MCF 10A (cell line): ENCODE measurements at regions not wholly inside any gene's neighbourhood (a gene's known extent, or its start where the extent isn't known, plus 50 kb on each side); places are given as distances from the start of the nearest gene placed in this dataset.

Experiments used
- BruUV-seq: library from RNA; stranded (reverse); fragments of 400-500 nt; replicated peaks from 2 replicates; lab custom pipeline; 2021; lab: Mats Ljungman, UMichigan
- CTCF ChIA-PET: fragments of 300-600 bp; sonication (Branson Sonifier 250); formaldehyde crosslinking; extraction: SDS; loops from one replicate; lab custom pipeline; 2021; ENCODE audit warnings: antibody characterized with exemption, inconsistent platforms; lab: Yijun Ruan, JAX
- POLR2A ChIA-PET: fragments of 300-600, 350-650 bp; sonication (Branson Sonifier 250); formaldehyde crosslinking; extraction: SDS; loops from one replicate; lab custom pipeline; 2020; ENCODE audit warnings: antibody characterized with exemption, inconsistent platforms; lab: Yijun Ruan, JAX
- DNase-seq: peaks from one replicate; pipeline ENCODE4 v3.0.0-alpha.2; 2018; ENCODE audit not compliant: unreplicated experiment
- H3K27ac Mint-ChIP-seq: one replicate; pipeline ENCODE4 v1.8.0; 2022; ENCODE audit warnings: mild to moderate bottlenecking, low read depth, mixed read lengths; ENCODE audit not compliant: unreplicated experiment
- H3K27me3 Mint-ChIP-seq: one replicate; pipeline ENCODE4 v1.8.0; 2022; ENCODE audit warnings: mixed read lengths; ENCODE audit not compliant: insufficient read depth, unreplicated experiment
- H3K36me3 Mint-ChIP-seq: one replicate; pipeline ENCODE4 v1.8.0; 2022; ENCODE audit warnings: mild to moderate bottlenecking, moderate library complexity, mixed read lengths; ENCODE audit not compliant: insufficient read depth, unreplicated experiment
- H3K4me1 Mint-ChIP-seq: one replicate; pipeline ENCODE4 v1.8.0; 2022; ENCODE audit warnings: mixed read lengths; ENCODE audit not compliant: insufficient read depth, unreplicated experiment
- H3K4me3 Mint-ChIP-seq: one replicate; pipeline ENCODE4 v1.8.0; 2022; ENCODE audit warnings: mild to moderate bottlenecking, moderate library complexity, mixed read lengths; ENCODE audit not compliant: unreplicated experiment
- H3K9me3 Mint-ChIP-seq: one replicate; pipeline ENCODE4 v1.8.0; 2022; ENCODE audit warnings: mixed read lengths; ENCODE audit not compliant: unreplicated experiment
- intact Hi-C: fragments of 100-400 bp; cut with micrococcal nuclease; formaldehyde crosslinking; loops from 2 replicates; pipeline ENCODE4 v1.14.1; 2022
- TF ChIP-seq, protein P1 (sequence below): fragments of 200-600 bp; IDR thresholded peaks from one replicate; pipeline ENCODE4 v1.8.0; 2022; ENCODE audit warnings: antibody characterized with exemption, mild to moderate bottlenecking; ENCODE audit not compliant: unreplicated experiment

DNA sequence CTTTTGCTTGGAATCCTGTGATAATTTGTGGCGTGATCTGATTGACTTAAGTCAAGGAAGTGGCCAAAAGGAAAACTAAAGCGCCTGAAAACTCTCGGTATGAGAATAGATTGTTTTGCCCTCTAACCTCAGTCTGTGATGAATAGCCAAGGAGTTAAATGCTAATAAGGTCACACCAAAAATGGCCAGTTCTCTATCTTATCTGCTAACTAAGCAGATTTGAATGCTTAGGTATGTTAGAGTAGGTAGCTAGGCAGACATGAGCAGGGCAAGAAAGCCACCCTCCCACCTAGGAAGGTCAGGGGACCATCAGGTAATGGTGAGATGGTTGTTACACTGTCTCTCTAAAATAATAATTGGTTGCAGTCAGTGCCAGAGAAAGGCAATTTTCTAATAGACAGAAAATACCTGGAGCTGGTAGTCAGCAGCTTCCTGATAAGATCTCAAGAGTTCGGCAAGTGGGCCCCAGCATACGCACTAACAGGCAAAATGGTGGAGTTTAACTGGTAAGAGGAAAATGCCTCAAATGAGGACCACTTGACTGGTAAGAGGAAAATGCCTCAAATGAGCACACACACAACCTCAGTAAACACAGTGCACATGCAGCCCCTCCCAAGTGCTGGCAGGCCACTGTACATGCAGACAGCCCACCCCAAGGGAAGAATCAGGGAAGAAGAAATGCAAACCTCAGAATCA lies 468.4 kb downstream of the MBD2 start:
- TF ChIP-seq, protein P1, sequence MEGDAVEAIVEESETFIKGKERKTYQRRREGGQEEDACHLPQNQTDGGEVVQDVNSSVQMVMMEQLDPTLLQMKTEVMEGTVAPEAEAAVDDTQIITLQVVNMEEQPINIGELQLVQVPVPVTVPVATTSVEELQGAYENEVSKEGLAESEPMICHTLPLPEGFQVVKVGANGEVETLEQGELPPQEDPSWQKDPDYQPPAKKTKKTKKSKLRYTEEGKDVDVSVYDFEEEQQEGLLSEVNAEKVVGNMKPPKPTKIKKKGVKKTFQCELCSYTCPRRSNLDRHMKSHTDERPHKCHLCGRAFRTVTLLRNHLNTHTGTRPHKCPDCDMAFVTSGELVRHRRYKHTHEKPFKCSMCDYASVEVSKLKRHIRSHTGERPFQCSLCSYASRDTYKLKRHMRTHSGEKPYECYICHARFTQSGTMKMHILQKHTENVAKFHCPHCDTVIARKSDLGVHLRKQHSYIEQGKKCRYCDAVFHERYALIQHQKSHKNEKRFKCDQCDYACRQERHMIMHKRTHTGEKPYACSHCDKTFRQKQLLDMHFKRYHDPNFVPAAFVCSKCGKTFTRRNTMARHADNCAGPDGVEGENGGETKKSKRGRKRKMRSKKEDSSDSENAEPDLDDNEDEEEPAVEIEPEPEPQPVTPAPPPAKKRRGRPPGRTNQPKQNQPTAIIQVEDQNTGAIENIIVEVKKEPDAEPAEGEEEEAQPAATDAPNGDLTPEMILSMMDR, result no peak
- no peak overlapping the region for H3K4me3 Mint-ChIP-seq
- CTCF ChIA-PET, result interaction anchor here (0.6 kb wide), 1 partner anchor 16 kb away, joined by 3 read pairs; no protein-coding TSS in a partner anchor
- H3K27me3 Mint-ChIP-seq, result no peaks in the 10 kb centered on the region
- POLR2A ChIA-PET, result no interaction called here
- H3K4me1 Mint-ChIP-seq, result no peaks in the 10 kb centered on the region
- no peaks in the 10 kb centered on the region for H3K36me3 Mint-ChIP-seq
- BruUV-seq, result no TSS peak
- no peak for DNase-seq
- no peak overlapping the region for H3K27ac Mint-ChIP-seq
- intact Hi-C loops, result no loop called here
- no peaks in the 10 kb centered on the region for H3K9me3 Mint-ChIP-seq

DNA sequence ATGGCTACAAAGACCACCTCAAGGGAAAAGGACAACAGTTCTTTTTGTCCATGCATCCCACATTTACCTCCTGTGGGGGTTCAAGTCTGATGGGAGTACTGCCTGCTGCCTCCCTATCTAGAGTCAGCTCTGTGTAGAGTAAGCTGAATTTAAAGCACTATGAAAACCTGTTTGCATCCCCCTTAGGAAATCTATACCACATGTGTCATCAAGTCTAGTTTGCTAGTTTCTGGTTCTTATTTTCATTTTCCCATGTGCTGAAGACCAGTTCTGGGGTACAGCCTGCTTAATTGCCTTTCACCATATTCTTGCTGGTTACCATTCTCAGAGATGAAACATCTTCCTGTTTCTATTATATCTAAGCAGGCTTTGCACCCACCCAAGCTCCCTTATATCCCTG lies 470.3 kb downstream of the MBD2 start:
- TF ChIP-seq, protein P1, result no peak
- Mint-ChIP-seq H3K9me3 (no peaks in the 10 kb centered on the region), H3K36me3 (no peaks in the 10 kb centered on the region), H3K27me3 (no peaks in the 10 kb centered on the region), H3K4me1 (no peaks in the 10 kb centered on the region), H3K4me3 (no peak overlapping the region), H3K27ac (no peak overlapping the region)
- no peak for DNase-seq
- CTCF ChIA-PET, result no interaction called here
- BruUV-seq, result no TSS peak
- intact Hi-C loops, result no loop called here
- POLR2A ChIA-PET, result interaction anchor here (0.6 kb wide), 1 partner anchor 1512 kb away, joined by 3 read pairs; no protein-coding TSS in a partner anchor

DNA sequence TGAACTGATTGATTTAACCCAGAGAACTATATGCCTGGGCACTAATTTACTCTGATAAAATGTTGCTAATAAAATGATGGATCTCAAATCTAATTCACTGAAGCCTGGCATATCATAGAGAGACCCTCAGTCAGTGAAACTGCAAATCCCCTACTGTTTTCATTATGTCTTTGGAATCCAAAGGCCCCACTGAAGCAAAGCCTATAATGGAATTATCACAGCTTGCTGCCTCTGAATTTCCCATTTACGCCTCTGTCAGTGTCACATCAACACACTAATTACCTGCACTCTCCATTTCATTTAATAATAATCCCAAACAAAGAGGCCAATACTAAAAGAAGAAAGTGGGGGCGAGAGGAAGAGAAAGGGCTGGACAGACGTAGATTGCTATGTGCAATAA lies 470.9 kb downstream of the MBD2 start:
- DNase-seq, result no peak
- no peaks in the 10 kb centered on the region for H3K36me3 Mint-ChIP-seq
- intact Hi-C loops, result no loop called here
- no peaks in the 10 kb centered on the region for H3K4me1 Mint-ChIP-seq
- ChIA-PET CTCF (no interaction called here), POLR2A (interaction anchor here (0.6 kb wide), 1 partner anchor 1511 kb away, joined by 3 read pairs; no protein-coding TSS in a partner anchor)
- H3K9me3 Mint-ChIP-seq, result no peaks in the 10 kb centered on the region
- no peak overlapping the region for H3K4me3 Mint-ChIP-seq
- BruUV-seq, result no TSS peak
- TF ChIP-seq, protein P1, result no peak
- H3K27me3 Mint-ChIP-seq, result no peaks in the 10 kb centered on the region
- H3K27ac Mint-ChIP-seq, result no peak overlapping the region

DNA sequence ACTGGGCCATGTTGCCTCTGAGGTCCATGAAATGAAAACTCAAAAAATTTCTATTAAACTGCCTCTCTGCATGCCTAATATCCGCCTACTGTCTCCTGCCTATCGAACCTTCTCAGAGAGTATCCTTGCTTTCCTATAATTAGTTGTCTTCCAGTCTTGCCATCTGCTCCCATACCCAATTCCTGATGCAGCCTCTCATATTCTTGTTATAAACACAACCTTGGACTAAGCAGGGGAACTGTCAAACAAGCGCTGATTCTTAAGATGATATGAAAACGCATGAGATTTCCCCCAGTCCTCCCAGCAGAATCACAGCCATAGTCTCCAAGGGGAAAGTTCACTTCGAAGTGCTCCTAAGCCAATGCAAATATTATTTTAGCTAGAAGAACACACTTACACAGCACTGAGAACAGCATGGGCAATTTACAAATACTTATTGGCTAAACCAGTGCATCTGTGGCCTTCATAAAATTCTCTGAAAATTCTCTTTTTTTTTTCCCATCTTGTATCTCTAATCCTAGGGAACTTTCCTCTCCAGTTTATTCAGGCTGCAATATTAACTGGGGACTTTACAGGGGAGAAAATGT lies 471.6 kb downstream of the MBD2 start:
- ChIA-PET POLR2A (no interaction called here), CTCF (no interaction called here)
- DNase-seq, result no peak
- BruUV-seq, result no TSS peak
- TF ChIP-seq, protein P1, result no peak
- H3K9me3 Mint-ChIP-seq, result no peaks in the 10 kb centered on the region
- no peaks in the 10 kb centered on the region for H3K27me3 Mint-ChIP-seq
- no peaks in the 10 kb centered on the region for H3K36me3 Mint-ChIP-seq
- intact Hi-C loops, result no loop called here
- no peak overlapping the region for H3K27ac Mint-ChIP-seq
- H3K4me1 Mint-ChIP-seq, result no peaks in the 10 kb centered on the region
- H3K4me3 Mint-ChIP-seq, result no peak overlapping the region
